ENCODE measurements at regions not wholly inside any gene's neighbourhood (a gene's known extent, or its start where the extent isn't known, plus 50 kb on each side); places are given as distances from the start of the nearest gene placed in this dataset.

GRCh38 chr11:130798801-130799200 is 117.5 kb downstream of the SNX19 start:
- ChIA-PET POLR2A (no interaction called here), CTCF (no interaction called here)
- DNase-seq, result no peak
- Mint-ChIP-seq H3K4me1 (ENCODE audit: low read depth) (no peaks in the 10 kb centered on the region), H3K27me3 (peaks cover 3% of the 10 kb centered on the region), H3K9me3 (no peaks in the 10 kb centered on the region), H3K27ac (no peak overlapping the region), H3K36me3 (no peaks in the 10 kb centered on the region), H3K4me3 (no peak overlapping the region)
- intact Hi-C loops (cut with micrococcal nuclease), result no loop called here

- H3K27me3 Mint-ChIP-seq, result no peaks in the 10 kb centered on the region
- H3K4me1 Mint-ChIP-seq (ENCODE audit: low read depth), result no peaks in the 10 kb centered on the region
- CTCF ChIA-PET, result no interaction called here
Measured at GRCh38 chr11:130801333-130802122, 114.8 kb downstream of the SNX19 start.

GRCh38 chr11:130802567-130802966 is 113.7 kb downstream of the SNX19 start:
- Mint-ChIP-seq H3K9me3 (no peaks in the 10 kb centered on the region), H3K36me3 (no peaks in the 10 kb centered on the region), H3K4me1 (ENCODE audit: low read depth) (no peaks in the 10 kb centered on the region), H3K27ac (no peak overlapping the region), H3K27me3 (no peaks in the 10 kb centered on the region), H3K4me3 (no peak overlapping the region)
- CTCF ChIA-PET, result no interaction called here
- no peak for DNase-seq
- intact Hi-C loops (cut with micrococcal nuclease), result no loop called here
- POLR2A ChIA-PET, result no interaction called here

More at GRCh38 chr11:130801333-130802122, 114.8 kb downstream of the SNX19 start:
- DNase-seq, result no peak
- no peaks in the 10 kb centered on the region for H3K36me3 Mint-ChIP-seq
- intact Hi-C loops (cut with micrococcal nuclease), result no loop called here
- H3K9me3 Mint-ChIP-seq, result no peaks in the 10 kb centered on the region
- POLR2A ChIA-PET, result no interaction called here
- H3K27ac Mint-ChIP-seq, result no peak overlapping the region
- no peak overlapping the region for H3K4me3 Mint-ChIP-seq

GRCh38 chr11:130804306-130805076 is 111.8 kb downstream of the SNX19 start:
- Mint-ChIP-seq H3K4me3 (no peak overlapping the region), H3K36me3 (no peaks in the 10 kb centered on the region), H3K9me3 (no peaks in the 10 kb centered on the region), H3K27me3 (no peaks in the 10 kb centered on the region), H3K4me1 (ENCODE audit: low read depth) (no peaks in the 10 kb centered on the region), H3K27ac (no peak overlapping the region)
- intact Hi-C loops (cut with micrococcal nuclease), result no loop called here
- DNase-seq, result no peak
- CTCF ChIA-PET, result interaction anchor here (1.0 kb wide), 1 partner anchor 373 kb away, joined by 4 read pairs; no protein-coding TSS in a partner anchor
- POLR2A ChIA-PET, result no interaction called here

- H3K36me3 Mint-ChIP-seq, result no peaks in the 10 kb centered on the region
- CTCF ChIA-PET, result no interaction called here
- no peaks in the 10 kb centered on the region for H3K4me1 Mint-ChIP-seq (ENCODE audit: low read depth)
- no peaks in the 10 kb centered on the region for H3K27me3 Mint-ChIP-seq
- DNase-seq, result no peak
- no peaks in the 10 kb centered on the region for H3K9me3 Mint-ChIP-seq
- POLR2A ChIA-PET, result interaction anchor here (0.7 kb wide), 1 partner anchor 10 kb away, joined by 3 read pairs; no protein-coding TSS in a partner anchor
- no peak overlapping the region for H3K4me3 Mint-ChIP-seq
- intact Hi-C loops (cut with micrococcal nuclease), result no loop called here
- H3K27ac Mint-ChIP-seq, result no peak overlapping the region
Measured at GRCh38 chr11:130806746-130807145, 109.5 kb downstream of the SNX19 start.

- H3K4me1 Mint-ChIP-seq (ENCODE audit: low read depth), result no peaks in the 10 kb centered on the region
- ChIA-PET CTCF (no interaction called here), POLR2A (no interaction called here)
- no peak for DNase-seq
- H3K27me3 Mint-ChIP-seq, result peaks cover 2% of the 10 kb centered on the region
- no peak overlapping the region for H3K27ac Mint-ChIP-seq
- no peaks in the 10 kb centered on the region for H3K36me3 Mint-ChIP-seq
- intact Hi-C loops (cut with micrococcal nuclease), result no loop called here
- no peak overlapping the region for H3K4me3 Mint-ChIP-seq
- no peaks in the 10 kb centered on the region for H3K9me3 Mint-ChIP-seq
Measured at GRCh38 chr11:130808541-130808940, 107.7 kb downstream of the SNX19 start.

GRCh38 chr11:130813196-130813595 is 103.1 kb downstream of the SNX19 start:
- intact Hi-C loops (cut with micrococcal nuclease), result no loop called here
- no peaks in the 10 kb centered on the region for H3K4me1 Mint-ChIP-seq (ENCODE audit: low read depth)
- H3K36me3 Mint-ChIP-seq, result no peaks in the 10 kb centered on the region
- POLR2A ChIA-PET, result no interaction called here
- no peak for DNase-seq
- H3K4me3 Mint-ChIP-seq, result no peak overlapping the region
- peaks cover 11% of the 10 kb centered on the region for H3K27me3 Mint-ChIP-seq
- no peak overlapping the region for H3K27ac Mint-ChIP-seq
- H3K9me3 Mint-ChIP-seq, result no peaks in the 10 kb centered on the region
- CTCF ChIA-PET, result no interaction called here

- Mint-ChIP-seq H3K9me3 (no peaks in the 10 kb centered on the region), H3K27ac (no peak overlapping the region), H3K27me3 (peaks cover 11% of the 10 kb centered on the region), H3K4me3 (no peak overlapping the region), H3K36me3 (no peaks in the 10 kb centered on the region), H3K4me1 (ENCODE audit: low read depth) (no peaks in the 10 kb centered on the region)
- POLR2A ChIA-PET, result no interaction called here
- CTCF ChIA-PET, result no interaction called here
- intact Hi-C loops (cut with micrococcal nuclease), result no loop called here
- DNase-seq, result no peak
Measured at GRCh38 chr11:130813638-130814037, 102.6 kb downstream of the SNX19 start.

- H3K9me3 Mint-ChIP-seq, result no peaks in the 10 kb centered on the region
- no peak for DNase-seq
- no peaks in the 10 kb centered on the region for H3K4me1 Mint-ChIP-seq (ENCODE audit: low read depth)
- CTCF ChIA-PET, result no interaction called here
- POLR2A ChIA-PET, result no interaction called here
- peaks cover 11% of the 10 kb centered on the region for H3K27me3 Mint-ChIP-seq
- H3K27ac Mint-ChIP-seq, result no peak overlapping the region
- no peaks in the 10 kb centered on the region for H3K36me3 Mint-ChIP-seq
- no peak overlapping the region for H3K4me3 Mint-ChIP-seq
- intact Hi-C loops (cut with micrococcal nuclease), result no loop called here
Measured at GRCh38 chr11:130814440-130815096, 101.7 kb downstream of the SNX19 start.

- Mint-ChIP-seq H3K4me3 (no peak overlapping the region), H3K9me3 (no peaks in the 10 kb centered on the region), H3K27me3 (peaks cover 11% of the 10 kb centered on the region), H3K27ac (no peak overlapping the region), H3K36me3 (no peaks in the 10 kb centered on the region), H3K4me1 (ENCODE audit: low read depth) (no peaks in the 10 kb centered on the region)
- POLR2A ChIA-PET, result no interaction called here
- no peak for DNase-seq
- intact Hi-C loops (cut with micrococcal nuclease), result no loop called here
- CTCF ChIA-PET, result no interaction called here
Measured at GRCh38 chr11:130815097-130815802, 101.0 kb downstream of the SNX19 start.

- Mint-ChIP-seq H3K9me3 (no peaks in the 10 kb centered on the region), H3K27ac (no peak overlapping the region), H3K27me3 (peaks cover 11% of the 10 kb centered on the region), H3K4me1 (ENCODE audit: low read depth) (no peaks in the 10 kb centered on the region), H3K4me3 (no peak overlapping the region), H3K36me3 (no peaks in the 10 kb centered on the region)
- POLR2A ChIA-PET, result no interaction called here
- intact Hi-C loops (cut with micrococcal nuclease), result no loop called here
- CTCF ChIA-PET, result no interaction called here
- DNase-seq, result no peak
Measured at GRCh38 chr11:130815956-130816355, 100.3 kb downstream of the SNX19 start.
